Stimulated activated CD4-positive, alpha-beta T cell treated with anti-CD3 and anti-CD28 coated beads, Interleukin-1b, Interleukin-23, amount 100 ng/mL, for 48 hours (primary cell): ENCODE measurements at regions not wholly inside any gene's neighbourhood (a gene's known extent, or its start where the extent isn't known, plus 50 kb on each side); places are given as distances from the start of the nearest gene placed in this dataset.

ENCODE experiments used
- DNase-seq: peaks from one replicate; pipeline ENCODE4 v3.0.0-alpha.2; 2020

GRCh38 chr10:120314442-120314841 is 142.6 kb upstream of the PLPP4 start:
- DNase-seq: no peak

- DNase-seq: no peak
Measured at GRCh38 chr10:120318862-120319261, 138.2 kb upstream of the PLPP4 start.

- DNase-seq: no peak
Measured at GRCh38 chr10:120327675-120328074, 129.4 kb upstream of the PLPP4 start.

- DNase-seq: no peak
Measured at GRCh38 chr10:120328647-120329046, 128.4 kb upstream of the PLPP4 start.

DNA sequence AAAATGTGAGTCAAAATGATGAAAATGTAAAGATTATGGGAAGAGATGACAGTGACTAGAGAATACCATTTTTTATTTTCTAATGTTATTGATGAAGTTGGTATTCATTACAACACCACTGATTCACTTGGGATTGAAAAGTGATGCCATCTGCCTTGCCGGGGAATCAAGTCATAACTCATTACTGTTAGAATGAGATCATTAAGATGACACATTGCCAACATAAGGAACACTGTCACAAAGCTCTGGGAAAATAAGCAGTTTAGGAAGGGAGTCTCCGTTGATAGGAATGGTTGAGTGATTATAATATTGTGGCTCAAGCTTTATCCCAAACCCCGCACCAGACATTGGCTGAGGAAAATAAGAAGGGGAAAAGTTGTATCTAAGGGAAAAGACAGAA is 121.5 kb upstream of the PLPP4 start:
- DNase-seq: no peak

DNA sequence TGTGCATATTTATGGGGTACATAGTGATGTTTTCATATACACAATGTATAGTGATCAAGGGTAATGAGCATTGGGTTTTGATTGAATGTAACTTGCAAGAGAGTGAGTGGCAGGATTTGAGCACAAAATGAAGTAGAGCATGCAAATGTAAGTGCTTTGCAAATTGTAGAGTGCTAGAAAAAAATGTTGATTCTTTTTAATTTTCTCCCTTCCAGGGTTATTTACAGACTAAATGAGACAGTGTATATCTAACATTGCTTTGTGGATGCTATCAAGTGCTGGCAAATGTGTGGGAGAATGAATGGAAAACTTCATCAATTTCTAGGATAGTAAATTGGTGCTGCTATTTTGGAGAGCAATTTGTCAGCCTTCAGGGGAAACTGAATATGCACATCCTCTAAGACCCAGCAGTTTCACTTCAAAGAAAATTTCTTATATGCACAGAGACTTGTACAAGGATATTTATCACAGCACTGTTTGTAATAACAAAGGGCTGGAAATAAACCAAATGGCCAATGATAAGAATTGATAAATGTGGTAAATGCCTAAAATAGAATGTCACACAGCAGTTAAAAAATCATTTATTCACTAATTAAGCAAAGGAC is 120.6 kb upstream of the PLPP4 start:
- DNase-seq: no peak

- peak; percentile 50 for DNase-seq
Measured at GRCh38 chr10:120336911-120337540, 120.0 kb upstream of the PLPP4 start.

- no peak for DNase-seq
Measured at GRCh38 chr10:120342115-120342714, 114.8 kb upstream of the PLPP4 start.

DNA sequence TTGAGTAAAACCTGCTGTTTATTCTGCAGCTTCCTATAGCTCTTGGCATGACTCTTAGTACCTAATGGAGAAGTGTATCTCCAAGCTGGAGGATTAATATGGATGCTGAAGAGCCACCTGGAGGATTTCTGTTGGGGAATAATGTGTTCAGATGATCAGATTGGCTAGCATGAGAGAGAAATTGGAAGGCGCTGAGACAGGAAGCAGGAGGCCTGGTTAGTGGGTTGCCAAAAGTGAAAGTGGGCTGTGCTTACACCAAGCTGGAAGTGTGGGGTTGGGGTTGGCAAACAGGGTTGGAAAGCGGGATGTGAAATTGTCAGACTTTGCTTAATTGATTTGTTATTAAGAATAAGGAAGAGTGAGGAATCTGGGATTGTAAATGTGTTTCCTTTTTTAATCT is 111.8 kb upstream of the PLPP4 start:
- no peak for DNase-seq

- no peak for DNase-seq
Measured at GRCh38 chr10:120347644-120348043, 109.4 kb upstream of the PLPP4 start.

- no peak for DNase-seq
Measured at GRCh38 chr10:120349069-120349468, 108.0 kb upstream of the PLPP4 start.

GRCh38 chr10:120355425-120355824 is 101.6 kb upstream of the PLPP4 start:
- no peak for DNase-seq

GRCh38 chr10:120360571-120360970 is 96.5 kb upstream of the PLPP4 start:
- no peak for DNase-seq

DNA sequence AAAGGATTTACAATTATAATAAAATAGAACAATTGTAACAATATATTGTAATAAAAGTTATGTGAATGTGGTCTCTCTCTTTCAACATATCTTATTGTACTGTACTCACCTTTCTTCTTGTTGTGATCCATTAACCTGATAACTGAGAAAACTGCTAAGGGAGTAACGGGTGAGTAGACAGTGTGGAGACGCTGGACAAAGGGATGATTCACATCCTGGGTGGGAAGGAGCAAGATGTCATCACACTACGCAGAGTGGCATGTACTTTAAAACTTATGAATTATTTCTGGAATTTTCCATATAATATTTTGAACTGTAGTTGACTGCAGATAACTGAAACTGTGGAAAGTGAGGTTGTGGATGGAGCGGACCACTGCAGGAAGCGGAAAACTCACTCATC is 91.2 kb upstream of the PLPP4 start:
- no peak for DNase-seq

DNA sequence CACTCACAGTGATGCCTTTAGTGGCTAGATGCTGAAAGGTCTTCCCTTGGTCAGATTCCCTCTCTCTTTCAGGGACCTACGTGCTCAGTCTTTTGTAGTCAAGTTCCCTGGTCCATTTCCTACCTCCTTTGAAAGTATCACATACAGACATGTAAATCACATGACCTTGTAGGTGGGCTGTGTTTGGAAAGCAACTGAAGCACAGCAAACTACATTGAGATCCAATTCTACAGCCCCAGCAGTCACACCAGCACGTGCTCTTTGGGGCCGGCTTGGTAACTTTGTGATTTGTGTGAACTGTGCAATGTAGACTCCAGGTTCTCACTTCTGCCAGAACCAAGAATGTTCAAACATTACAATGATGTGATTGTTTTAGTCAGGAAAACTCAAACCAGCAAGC is 89.7 kb upstream of the PLPP4 start:
- DNase-seq: no peak

- DNase-seq: no peak
Measured at GRCh38 chr10:120368338-120368737, 88.7 kb upstream of the PLPP4 start.

GRCh38 chr10:120368927-120369326 is 88.1 kb upstream of the PLPP4 start:
- no peak for DNase-seq

DNA sequence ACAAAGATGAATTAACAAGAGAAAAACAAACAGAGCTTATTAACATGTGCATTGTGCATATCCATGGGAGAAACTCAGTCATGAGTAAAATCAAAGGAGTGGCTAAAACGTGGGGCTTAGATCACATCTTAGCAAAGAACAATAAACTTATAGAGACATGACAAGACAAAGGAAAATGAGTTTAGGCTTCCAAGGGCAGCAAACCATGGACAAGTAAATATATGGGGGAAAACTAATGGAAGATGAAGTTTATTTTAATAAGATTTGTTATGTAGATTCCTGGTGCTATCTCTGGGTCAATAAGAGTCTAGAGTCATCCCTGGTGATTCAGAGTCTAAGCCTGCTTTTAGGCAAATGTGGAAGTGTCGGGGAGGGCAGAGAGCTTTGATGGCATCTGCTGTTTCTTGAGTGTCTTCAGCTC is 87.2 kb upstream of the PLPP4 start:
- DNase-seq: no peak

DNA sequence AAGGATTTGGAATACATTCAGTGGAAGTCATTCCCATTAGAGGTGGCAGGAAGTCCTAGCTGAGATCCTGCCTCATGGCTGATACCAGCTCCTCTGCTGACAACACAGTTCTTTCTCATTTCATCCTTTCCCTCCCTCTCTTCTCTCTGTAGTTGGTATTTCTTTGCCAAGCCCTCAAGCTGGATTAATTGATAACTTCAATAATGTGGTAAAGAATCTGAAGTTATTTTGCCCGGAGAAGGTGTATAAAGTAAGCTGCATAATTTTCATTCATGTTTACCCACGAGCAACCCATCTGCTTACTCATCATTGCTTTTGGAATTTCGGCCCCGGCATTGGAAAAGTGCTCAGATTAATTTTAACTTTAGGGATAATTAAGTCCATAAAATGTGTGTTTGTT is 85.2 kb upstream of the PLPP4 start:
- no peak for DNase-seq

GRCh38 chr10:120372917-120373316 is 84.1 kb upstream of the PLPP4 start:
- no peak for DNase-seq

DNA sequence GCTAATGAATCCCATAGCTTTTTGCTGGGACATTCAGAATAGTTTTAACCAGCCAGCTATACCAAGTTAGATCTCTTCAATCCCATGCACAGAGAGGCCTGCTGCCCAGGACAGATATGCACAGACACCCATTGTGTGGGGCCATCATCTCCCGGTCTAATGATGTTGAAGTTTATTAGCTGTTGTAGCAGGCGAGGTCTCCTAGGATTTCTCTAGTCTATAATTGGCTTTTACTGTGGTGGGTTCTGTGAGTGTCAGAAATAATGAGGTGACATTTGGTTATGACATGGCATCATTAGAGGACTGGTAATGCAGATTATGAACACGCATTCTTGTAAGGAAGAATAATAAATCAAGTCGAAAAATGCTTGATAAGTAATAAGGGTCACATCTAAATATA is 81.4 kb upstream of the PLPP4 start:
- DNase-seq: no peak

GRCh38 chr10:120381931-120382330 is 75.1 kb upstream of the PLPP4 start:
- DNase-seq: no peak

DNA sequence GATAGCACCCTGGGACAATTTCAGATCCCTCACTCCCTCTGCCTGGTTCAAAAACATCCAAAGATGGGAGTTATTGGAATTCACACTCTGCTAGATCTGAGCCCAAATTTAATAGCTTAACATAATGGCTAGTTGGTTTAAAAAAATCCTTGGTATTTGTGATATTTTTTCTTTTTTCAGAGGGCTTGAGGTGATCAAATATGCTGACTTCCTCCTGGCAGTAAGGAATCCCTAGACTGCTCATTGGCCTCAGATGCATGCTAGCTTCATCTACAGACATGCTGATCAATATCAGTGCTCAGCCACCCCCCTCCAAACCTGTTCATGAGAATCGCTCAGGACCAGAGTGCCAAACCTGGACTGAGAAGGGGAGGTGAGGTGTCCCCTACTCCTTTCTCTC is 74.7 kb upstream of the PLPP4 start:
- no peak for DNase-seq

GRCh38 chr10:120385992-120386391 is 71.0 kb upstream of the PLPP4 start:
- DNase-seq: no peak

- DNase-seq: no peak
Measured at GRCh38 chr10:120386896-120387295, 70.1 kb upstream of the PLPP4 start.
